GM19240 (cell line): ENCODE measurements at regions not wholly inside any gene's neighbourhood (a gene's known extent, or its start where the extent isn't known, plus 50 kb on each side); places are given as distances from the start of the nearest gene placed in this dataset.

Experiments
- DNase-seq: peaks from one replicate; pipeline ENCODE4 v3.0.0; 2011; ENCODE audit warnings: low spot score; ENCODE audit not compliant: insufficient read length

DNA sequence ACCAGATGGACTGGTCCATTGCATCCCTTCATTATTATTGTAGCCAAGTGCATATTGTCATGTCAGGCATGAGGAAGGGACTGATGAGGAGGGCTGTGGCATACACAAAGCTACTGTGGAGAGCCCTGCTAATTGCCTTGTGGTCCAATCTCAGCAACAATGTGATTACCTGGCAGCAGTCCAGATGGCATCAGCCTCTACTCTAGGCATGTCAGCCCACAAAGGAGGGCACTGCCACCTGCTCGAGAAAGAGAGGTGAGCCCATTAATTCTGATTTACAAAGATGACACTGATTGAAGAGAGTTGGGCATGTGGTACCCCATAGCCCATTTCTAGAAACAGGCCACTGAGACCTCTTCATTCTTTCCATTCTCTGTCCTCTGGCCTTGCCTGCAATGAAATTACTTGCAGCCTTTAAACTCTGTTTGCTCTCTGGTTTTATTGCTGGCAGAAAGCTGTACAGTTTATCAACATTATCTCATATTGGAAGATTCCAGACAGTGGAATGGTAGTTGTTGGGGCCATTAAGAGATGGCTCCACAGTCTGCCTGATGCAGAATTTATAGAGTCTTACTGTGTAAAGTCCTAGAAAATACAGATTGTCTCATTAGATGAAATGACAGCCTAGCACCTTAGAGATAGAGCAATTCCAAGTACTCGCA lies 307.7 kb downstream of the ARPP21 start:
- no peak for DNase-seq

DNA sequence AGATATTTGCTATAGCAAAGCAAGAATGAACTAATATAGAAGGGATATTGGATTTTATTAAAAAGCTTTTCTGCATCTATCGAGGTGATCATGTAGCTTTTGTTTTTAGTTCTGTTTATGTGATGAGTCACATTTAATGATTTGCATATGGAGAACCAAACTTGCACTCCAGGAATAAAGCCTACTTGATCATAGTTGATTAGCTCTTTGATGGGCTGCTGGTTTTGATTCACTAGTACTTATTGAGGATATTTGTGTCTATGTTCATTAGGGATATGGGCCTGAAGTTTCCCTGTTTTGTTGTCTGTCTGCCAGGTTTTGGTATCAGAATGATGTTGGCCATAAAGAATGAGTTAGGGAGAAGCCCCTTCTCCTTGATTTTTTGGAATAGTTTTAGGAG lies 310.7 kb downstream of the ARPP21 start:
- no peak for DNase-seq

DNA sequence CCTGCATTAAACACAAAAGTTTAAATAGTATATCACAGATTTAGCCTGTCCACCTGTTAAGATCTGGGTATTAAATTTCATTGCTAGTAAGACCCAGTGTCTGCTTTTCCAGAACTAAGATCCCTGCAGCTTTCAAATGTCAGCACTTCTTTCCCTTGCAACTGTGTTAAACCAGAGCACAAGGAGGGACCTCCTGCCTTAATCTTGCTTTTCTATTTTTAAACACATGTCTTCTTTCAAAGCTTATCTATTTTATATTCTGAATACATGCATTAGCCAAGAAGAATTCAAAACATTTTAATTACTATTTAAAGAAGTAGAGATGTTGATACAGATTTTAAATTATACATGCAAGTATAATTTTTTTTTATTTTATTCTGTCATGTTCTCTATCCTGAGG lies 315.1 kb downstream of the ARPP21 start:
- DNase-seq, result no peak

DNA sequence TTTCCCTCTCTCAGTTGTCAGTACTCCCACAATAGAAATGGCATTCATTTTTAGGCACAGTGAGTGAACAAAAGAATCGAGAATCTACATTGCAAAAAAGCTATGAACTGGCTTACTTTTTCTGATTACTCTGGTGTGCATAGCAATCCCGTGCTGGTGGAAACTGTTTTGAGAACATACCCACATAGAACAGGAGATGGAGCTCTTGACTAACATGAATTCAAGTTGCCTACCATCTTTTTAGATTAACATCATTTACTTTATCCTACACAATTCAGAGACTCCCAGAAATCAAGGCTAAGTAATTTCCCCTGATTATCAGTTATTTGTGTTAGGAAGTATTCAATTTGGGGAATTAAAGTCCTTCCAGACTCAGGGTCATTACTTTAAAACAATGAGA lies 326.6 kb downstream of the ARPP21 start:
- no peak for DNase-seq

DNA sequence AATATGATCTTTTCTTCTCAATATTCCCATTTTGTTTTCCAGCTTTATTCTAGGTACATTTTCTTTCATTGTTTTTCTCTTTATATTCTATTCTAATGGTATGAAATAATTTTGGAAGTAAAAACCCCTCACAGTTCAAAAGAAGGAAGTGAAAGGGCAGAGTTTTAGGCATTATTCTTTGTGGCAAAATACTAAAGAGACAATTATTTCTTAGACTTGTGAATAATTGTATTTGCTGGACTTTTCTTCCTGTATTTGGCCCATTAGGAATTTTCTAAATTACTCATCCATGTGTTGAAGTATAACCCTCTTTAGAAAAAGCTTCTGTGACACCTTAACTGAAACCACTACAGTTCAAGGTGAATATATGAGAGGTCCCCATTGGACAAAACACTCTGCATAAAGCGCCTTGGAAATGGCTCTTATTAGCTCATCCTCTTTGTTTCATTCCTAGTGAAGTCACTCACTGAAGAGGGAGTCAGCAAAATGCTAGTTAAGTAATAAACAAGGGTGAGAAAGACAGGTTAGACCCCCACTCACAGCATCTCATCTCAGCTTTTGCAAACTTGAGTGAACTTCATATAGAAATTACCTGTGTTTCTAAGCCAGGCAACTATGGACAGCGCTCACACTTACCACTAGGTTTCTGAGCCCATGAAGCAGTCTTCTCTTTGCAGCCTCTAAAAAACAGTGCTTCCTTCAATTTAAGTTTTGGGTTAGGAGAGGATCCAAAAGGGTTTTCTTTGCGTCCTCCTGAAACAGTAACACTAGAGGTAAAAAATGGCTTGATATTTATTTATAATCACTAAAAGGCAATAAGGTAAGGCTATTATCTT lies 327.5 kb downstream of the ARPP21 start:
- DNase-seq, result no peak

DNA sequence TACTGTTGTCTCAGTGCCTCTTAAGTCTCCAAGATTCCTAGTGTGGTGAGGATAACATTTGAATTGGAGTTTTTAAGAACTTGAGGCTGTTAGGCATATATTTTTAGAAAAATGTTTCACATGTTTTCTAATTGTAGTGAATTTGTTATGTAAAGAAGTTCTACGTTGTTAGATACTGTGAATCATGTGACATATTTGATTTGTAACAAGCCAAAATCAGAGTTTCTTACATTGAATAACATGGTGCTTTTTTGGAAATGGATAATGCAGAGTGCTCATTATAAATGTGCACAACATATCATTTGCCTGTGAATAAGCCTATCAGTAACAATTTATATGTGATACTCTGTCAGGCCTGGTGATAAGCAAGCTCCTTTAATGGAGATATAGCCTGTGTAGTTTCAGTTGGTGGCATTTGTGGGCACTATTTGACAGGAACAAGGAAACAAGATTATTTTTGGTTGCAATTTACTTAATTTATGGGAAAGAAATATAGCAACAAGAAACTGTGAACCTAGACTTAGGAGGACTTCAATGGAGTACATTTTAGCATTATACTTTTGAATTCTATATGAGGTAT lies 328.8 kb downstream of the ARPP21 start:
- no peak for DNase-seq

DNA sequence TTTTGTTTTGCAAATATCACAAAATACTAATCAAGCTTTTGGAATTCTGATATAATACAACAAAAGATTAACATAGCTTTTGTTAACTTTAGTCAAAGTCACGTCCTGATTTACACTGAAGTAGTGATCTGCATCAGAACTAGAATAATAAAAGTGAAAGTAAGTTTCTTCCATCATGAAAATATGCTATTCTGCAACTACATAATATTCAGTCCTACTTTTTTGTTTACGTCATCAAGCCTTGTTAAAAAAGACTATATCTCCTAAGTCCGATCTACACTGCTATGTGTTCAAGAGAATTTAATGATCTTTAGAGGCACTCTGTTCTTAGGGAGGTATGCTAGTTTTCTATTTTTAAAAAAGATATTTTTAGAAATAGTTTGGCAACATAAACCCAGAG lies 330.1 kb downstream of the ARPP21 start:
- no peak for DNase-seq

DNA sequence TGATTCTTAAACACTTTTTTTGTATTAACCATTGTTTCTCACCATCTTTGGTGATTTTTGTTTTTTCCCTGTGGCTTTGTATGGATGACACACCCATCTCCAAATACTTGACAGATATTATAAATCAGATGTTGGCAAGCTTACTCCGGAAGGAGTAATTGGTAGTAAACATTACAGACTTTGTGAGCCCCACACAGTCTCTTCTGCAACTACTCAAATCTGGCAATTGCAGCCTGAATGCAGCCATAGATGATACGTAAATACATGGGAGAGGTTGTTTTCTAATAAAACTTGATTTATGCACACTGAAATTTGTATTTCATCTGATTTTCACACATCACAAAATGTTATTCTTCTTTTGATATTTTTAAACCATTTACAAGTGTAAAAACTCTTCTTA lies 331.5 kb downstream of the ARPP21 start:
- DNase-seq, result no peak

DNA sequence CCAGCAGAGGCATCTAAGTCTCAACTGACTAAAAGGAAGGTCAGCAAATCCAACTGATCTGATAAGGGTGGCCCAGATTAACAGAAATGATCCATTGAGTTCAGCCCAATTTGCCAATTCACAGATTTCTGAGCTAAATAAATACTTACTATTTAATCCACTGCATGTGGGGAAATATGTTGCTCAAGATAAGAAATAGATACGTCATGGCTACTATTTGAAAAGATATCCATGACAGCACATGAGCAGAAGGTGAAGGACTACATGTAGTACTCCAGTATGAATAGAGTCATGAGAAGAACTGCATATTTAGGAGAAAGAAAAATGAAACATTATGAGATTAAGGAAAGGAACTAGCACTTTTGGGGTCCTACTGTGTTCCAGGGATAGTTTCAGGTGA lies 332.4 kb downstream of the ARPP21 start:
- no peak for DNase-seq

DNA sequence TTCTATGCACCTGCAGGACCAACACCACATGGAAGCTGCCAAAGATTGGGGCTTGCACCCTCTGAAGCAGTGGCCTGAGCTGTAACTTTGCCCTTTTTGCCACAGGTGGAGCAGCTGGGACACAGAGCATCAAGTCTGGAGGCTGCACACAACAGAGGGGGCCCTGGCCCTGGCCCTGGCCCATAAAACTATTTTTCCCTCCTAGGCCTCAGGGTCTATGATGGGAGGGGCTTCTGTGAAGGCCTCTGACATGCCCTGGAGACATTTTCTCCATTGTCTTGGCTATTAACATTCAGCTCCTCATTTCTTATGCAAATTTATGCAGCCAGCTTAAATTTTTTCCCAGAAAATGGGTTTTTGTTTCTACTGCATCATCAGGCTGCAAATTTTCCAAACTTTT lies 335.5 kb downstream of the ARPP21 start:
- DNase-seq, result no peak

DNA sequence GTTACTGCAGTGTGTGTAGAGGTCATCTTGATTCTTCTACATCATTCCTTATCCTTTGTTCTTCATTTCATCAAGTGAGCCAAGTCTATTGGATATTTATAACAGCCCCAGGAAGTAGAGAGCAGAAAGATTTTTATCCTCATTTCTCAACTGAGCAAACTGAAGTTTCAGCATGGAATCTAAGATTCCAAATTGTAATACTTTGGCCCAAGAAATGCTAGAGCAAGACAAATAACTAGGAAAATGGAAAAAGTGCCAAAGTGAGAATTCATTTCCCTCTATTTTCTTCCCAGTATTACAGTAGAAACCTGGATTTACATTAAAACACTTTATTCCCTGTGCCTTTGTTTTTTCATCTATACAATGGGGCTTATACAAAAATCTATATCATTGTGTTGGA lies 346.8 kb downstream of the ARPP21 start:
- no peak for DNase-seq

DNA sequence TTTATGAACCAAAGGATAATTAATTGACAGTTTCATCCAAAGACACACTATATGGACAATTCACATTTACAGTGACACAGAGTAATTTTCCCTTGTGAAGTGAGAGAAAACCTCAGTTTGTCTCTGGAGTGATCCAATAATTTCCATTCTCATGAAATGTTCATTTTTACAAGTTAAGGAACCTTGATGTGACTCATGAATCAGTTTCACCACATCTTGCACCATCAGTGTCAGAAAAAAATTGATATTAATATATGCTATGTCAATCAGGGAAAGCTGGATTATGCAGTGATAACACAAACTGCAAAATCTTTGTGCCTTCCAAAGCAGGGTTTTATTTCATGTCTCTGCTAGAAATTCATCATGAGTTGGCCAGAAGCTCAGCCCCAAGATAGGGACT lies 348.1 kb downstream of the ARPP21 start:
- no peak for DNase-seq

DNA sequence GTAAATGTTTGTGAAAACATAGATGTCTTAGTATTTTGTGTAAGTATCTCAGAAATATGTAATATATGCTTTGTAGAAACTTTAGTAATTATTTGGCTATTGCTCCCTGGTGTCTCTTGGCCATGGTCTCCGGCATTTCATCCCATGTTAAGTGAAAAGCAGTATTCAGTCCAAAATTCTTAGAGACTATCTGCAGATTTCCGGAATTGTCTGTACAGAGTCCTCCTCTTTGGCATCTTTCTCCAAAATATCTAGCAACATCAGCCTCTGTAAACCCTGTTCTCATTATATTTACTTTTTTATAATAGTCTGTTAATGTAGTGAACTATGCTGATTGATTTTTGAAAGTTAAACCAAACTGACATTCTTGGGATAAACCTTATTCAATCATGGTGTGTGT lies 352.7 kb downstream of the ARPP21 start:
- no peak for DNase-seq

DNA sequence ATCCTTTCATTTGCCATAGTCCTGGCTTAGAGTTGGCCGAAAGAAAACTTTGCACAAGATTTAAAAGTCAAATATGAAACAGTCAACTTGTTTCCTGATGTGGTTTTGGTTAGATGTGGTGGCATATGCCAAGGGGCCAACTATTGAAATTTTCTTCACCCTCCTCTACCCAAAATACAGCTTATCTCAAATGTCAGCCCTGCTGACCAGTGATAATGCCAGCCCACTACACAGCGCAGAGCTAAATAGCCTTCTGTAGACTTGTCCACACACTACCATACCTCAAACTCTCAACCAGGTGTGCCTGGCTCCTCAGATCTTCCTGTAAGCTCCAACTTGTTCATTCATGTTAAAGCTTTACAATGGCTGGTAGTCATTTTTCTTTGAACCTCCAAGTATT lies 368.5 kb upstream of the STAC start:
- DNase-seq, result no peak

DNA sequence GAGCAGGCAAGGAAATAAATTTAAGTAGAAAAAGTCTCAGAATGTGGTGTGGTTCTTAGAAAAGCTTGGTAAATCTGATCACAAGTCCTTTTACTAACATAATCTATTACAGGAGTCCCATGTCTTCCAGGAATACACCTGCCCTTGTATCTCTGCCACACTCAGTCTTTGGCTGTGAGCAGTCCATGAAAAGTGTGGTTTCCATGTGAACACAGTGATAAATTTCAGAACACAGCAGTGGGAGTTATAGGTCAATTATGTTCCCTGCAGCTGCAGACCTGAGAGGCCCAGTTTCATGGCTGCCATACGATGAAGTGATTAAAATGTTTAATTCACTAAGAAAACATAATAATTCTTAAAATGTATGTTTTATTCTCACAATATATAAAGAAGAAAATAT lies 366.9 kb upstream of the STAC start:
- DNase-seq, result no peak

DNA sequence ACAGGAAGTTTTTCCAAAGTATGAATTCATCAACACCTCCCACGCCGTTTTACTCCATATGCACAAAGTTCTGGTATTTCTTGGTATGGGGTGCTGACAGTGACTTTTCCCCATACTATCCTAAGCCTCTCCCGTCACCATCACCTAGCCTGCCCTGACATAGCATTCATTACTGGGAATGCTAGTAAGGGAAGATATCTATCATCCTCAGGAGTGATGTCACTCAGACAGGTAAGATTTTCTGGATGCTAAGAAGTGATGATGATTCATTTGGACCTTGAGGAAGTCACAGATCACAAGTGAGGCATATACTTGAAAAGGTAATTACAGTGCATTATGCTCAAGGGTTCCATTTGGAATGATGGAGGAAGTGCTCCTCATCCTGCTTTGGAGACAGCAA lies 355.1 kb upstream of the STAC start:
- DNase-seq, result no peak

DNA sequence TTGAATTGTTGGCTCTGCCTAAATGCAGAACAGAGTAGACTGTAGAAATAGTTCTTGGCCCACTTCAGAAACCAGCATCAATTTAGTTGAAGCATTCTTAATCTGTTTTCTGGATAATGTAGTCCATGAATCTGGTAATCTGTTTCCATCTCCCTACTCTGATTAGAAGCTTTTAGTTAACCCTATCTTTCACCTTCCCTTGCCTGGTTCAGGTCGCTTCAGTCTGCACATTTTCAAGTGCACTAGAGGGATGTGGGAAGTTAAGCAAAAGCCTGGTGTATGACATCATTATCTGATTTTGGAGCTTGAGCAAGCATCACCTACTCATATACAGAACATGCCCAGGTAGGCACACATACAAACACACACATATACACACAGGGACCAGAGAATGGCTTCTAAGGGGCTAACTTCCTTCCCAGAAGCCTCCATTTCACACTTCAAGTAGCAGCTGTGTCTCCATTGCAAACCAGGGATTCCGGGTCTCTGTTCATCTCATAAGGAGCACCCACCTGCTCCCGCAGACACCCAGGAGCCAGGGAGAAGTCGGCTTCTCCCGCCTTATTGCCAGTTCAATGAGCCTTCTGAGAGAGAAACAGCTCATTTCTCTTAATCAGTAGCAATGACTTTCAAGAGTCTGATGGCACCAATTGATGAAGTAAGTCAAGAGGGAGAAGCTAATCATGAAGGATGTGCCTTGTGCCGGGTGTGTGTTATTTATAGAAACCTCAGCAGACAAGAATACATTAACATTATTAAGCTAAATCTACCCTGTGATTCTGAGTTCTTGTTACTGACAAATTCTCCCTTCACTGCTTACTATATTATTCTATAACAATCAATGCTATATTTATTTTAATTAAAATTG lies 347.9 kb upstream of the STAC start:
- DNase-seq, result no peak

DNA sequence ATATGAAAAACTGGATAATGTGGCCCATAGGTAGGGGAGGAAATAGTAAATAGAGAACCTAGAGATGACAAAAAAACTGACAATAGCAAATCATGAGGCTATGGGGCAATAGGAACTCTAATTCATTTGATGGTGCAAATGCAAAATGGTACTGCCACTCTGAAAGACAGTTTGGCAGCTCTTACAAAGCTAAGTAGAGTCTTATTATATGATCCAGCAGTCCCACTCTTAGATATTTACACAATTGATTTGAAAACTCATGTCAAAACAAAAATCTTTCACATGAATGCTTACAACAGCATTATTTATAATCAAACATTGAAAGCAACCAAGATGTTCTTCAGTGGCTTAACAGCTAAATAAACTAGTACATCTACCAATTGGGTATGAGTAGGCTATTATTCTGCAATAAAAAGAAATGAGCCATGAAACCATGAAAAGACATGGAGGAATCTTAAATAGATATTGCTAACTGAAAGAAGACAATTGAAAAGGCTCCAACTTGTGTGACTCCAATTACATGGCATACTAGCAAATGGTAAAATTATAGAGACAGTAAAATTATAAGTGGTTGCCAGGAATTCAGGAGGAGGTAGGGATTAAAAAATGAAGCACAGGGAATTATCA lies 321.8 kb upstream of the STAC start:
- DNase-seq, result no peak

DNA sequence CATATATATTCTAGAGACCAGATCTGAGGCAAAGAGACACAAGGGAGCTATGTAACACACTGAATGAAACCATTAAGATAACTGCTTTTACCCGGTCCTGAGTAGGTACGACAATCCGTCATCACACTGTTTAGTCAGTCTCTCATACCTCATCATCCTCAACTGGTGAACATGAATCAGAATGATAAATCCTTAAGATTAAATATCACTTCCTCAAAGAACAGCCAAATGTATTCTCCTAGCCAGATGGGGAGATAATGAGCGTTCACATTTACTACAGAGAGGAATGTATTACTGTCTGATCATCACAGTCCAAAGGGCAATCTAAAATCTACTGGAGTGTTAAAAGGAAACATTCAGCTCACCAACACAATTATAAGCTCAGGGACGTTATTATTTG lies 319.4 kb upstream of the STAC start:
- DNase-seq, result no peak

DNA sequence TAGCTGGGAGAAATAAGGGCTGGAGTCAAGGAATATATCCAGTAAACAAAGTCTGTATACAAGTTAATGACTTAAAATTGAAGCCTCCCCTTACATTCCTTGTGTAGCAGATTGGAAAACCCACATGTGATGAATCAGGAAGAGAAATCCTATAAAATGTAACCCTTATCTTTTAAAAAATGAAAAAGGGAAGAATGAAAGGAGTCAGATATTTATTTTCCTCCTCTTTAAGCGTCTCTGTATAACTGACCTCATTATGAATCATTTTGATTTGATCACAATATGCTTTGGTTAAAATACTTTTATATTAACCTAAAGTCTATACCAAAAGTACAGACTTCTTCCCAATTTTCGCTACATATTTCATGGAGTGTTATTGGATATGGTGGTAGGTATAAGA lies 316.3 kb upstream of the STAC start:
- DNase-seq, result no peak

DNA sequence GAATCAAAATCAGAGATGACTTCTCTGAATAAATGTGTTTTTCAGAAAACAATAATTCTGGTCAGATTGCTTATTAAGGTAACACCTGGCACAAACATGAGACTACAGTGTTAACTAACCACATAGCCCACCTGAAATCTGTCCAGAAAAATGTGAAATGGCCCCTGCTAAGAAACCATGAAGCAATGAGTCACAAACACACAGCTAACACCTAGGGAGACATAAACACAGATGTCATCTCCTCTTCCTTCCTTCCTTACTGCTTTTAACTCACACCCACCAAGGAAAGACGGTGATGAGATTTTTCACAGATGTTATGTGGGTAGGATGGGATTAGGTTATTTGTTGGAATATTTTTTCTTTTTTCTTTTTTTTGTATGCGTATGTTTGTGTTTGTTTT lies 315.0 kb upstream of the STAC start:
- no peak for DNase-seq
